ENCODE measurements at regions not wholly inside any gene's neighbourhood (a gene's known extent, or its start where the extent isn't known, plus 50 kb on each side); places are given as distances from the start of the nearest gene placed in this dataset.
"Not testable (repeated sequence)": the region's sequence is repeated elsewhere in the genome, so short reads cannot be mapped to it uniquely, and the experiment has no call there.

GRCh38 chr7:67489881-67490280 lies 493.2 kb downstream of the TYW1 start:
- Mint-ChIP-seq H3K9me3 (peaks cover 16% of the 10 kb centered on the region), H3K36me3 (ENCODE audit: low read depth) (no peaks in the 10 kb centered on the region), H3K27me3 (ENCODE audit: low read depth) (no peaks in the 10 kb centered on the region), H3K4me1 (ENCODE audit: low read depth) (no peaks in the 10 kb centered on the region), H3K4me3 (no peak overlapping the region), H3K27ac (no peak overlapping the region)
- no peak for DNase-seq (ENCODE audit: low spot score)

DNA sequence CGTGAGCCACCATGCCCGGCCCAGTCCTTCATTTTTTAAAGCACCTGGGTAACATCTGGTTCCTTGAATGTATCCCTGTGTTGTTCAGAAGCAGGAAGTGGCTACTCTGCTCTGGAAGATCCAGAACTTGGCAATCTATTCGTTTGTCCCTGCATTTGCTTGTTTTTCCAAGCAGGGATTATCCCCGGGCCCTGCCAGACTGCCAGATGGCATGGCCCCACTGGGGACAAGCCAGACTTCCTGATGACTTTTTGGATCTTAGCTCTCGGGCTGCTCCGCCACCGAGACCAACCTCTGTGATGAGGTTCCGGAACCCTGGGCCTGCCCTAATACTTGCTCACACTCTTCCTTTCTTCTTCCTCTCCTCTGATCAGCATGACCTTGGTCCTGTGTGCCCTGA lies 496.7 kb downstream of the TYW1 start:
- no peaks in the 10 kb centered on the region for H3K36me3 Mint-ChIP-seq (ENCODE audit: low read depth)
- peaks cover 38% of the 10 kb centered on the region for H3K9me3 Mint-ChIP-seq
- no peak overlapping the region for H3K27ac Mint-ChIP-seq
- no peak for DNase-seq (ENCODE audit: low spot score)
- no peaks in the 10 kb centered on the region for H3K27me3 Mint-ChIP-seq (ENCODE audit: low read depth)
- H3K4me1 Mint-ChIP-seq (ENCODE audit: low read depth): no peaks in the 10 kb centered on the region
- no peak overlapping the region for H3K4me3 Mint-ChIP-seq

- Mint-ChIP-seq H3K27me3 (ENCODE audit: low read depth) (no peaks in the 10 kb centered on the region), H3K27ac (no peak overlapping the region), H3K4me3 (no peak overlapping the region), H3K9me3 (peaks cover 47% of the 10 kb centered on the region), H3K36me3 (ENCODE audit: low read depth) (no peaks in the 10 kb centered on the region), H3K4me1 (ENCODE audit: low read depth) (no peaks in the 10 kb centered on the region)
- no peak for DNase-seq (ENCODE audit: low spot score)
Observed at GRCh38 chr7:67496589-67496988, 500.0 kb downstream of the TYW1 start.

GRCh38 chr7:67497914-67498313 lies 501.3 kb downstream of the TYW1 start:
- H3K27ac Mint-ChIP-seq; H3K36me3 Mint-ChIP-seq (ENCODE audit: low read depth); H3K4me1 Mint-ChIP-seq (ENCODE audit: low read depth); DNase-seq (ENCODE audit: low spot score); H3K27me3 Mint-ChIP-seq (ENCODE audit: low read depth); H3K4me3 Mint-ChIP-seq: not testable (repeated sequence)
- peaks cover 47% of the 10 kb centered on the region for H3K9me3 Mint-ChIP-seq

DNA sequence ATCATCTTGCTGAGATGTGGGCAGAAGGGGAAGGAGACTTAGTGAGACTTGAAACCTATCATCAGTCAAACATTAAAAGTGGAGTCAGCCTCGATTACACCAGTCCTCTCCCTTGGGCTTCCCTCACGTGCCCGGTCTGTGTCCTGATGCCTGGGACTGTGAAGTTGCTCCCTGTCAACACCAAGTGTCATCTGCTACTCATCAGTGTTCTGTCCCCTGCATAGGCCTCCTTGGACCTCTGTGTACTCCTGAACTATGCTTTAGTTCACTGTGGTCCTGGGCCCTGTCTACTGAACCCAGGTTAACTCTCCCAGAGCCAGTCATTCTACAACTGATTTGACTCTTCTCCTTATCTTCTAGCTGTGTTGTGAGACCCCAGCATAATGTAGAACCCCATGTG lies 506.3 kb downstream of the TYW1 start:
- H3K27me3 Mint-ChIP-seq (ENCODE audit: low read depth): no peaks in the 10 kb centered on the region
- no peak overlapping the region for H3K4me3 Mint-ChIP-seq
- H3K9me3 Mint-ChIP-seq: peaks cover 30% of the 10 kb centered on the region
- no peaks in the 10 kb centered on the region for H3K36me3 Mint-ChIP-seq (ENCODE audit: low read depth)
- DNase-seq (ENCODE audit: low spot score): no peak
- no peak overlapping the region for H3K27ac Mint-ChIP-seq
- no peaks in the 10 kb centered on the region for H3K4me1 Mint-ChIP-seq (ENCODE audit: low read depth)

- Mint-ChIP-seq H3K4me1 (ENCODE audit: low read depth) (no peaks in the 10 kb centered on the region), H3K9me3 (peaks cover 25% of the 10 kb centered on the region), H3K27ac (no peak overlapping the region), H3K36me3 (ENCODE audit: low read depth) (no peaks in the 10 kb centered on the region), H3K4me3 (no peak overlapping the region), H3K27me3 (ENCODE audit: low read depth) (no peaks in the 10 kb centered on the region)
- DNase-seq (ENCODE audit: low spot score): no peak
Observed at GRCh38 chr7:67505449-67505848, 508.8 kb downstream of the TYW1 start.

- no peaks in the 10 kb centered on the region for H3K4me1 Mint-ChIP-seq (ENCODE audit: low read depth)
- peaks cover 34% of the 10 kb centered on the region for H3K9me3 Mint-ChIP-seq
- H3K27me3 Mint-ChIP-seq (ENCODE audit: low read depth): no peaks in the 10 kb centered on the region
- no peak overlapping the region for H3K4me3 Mint-ChIP-seq
- no peak overlapping the region for H3K27ac Mint-ChIP-seq
- DNase-seq (ENCODE audit: low spot score): no peak
- no peaks in the 10 kb centered on the region for H3K36me3 Mint-ChIP-seq (ENCODE audit: low read depth)
Observed at GRCh38 chr7:67512481-67512880, 515.8 kb downstream of the TYW1 start.

DNA sequence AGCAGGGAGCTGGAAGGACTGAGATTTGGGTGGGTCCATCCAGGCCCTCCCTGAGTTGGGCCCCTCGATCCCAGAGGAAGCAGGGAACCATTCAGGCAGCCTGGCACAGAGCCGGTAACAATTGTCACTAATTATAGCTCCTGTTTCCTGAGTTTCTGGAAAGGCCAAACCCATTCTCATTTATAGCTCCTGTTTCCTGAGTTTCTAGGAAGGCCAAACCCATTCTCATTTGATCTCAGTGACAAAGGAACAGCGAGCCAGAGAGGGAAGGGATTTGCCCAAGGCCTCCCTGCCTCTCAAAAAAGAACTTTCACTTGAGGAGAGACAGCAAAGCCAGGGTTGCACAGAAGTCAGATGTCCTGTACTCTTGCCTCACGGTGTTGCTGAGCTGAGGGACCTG lies 521.9 kb downstream of the TYW1 start:
- no peak overlapping the region for H3K27ac Mint-ChIP-seq
- H3K36me3 Mint-ChIP-seq (ENCODE audit: low read depth): no peaks in the 10 kb centered on the region
- H3K27me3 Mint-ChIP-seq (ENCODE audit: low read depth): no peaks in the 10 kb centered on the region
- H3K9me3 Mint-ChIP-seq: peaks cover 26% of the 10 kb centered on the region
- no peak overlapping the region for H3K4me3 Mint-ChIP-seq
- H3K4me1 Mint-ChIP-seq (ENCODE audit: low read depth): no peaks in the 10 kb centered on the region
- DNase-seq (ENCODE audit: low spot score): no peak

GRCh38 chr7:67519171-67519570 lies 522.5 kb downstream of the TYW1 start:
- H3K4me1 Mint-ChIP-seq (ENCODE audit: low read depth): no peaks in the 10 kb centered on the region
- no peak for DNase-seq (ENCODE audit: low spot score)
- peaks cover 26% of the 10 kb centered on the region for H3K9me3 Mint-ChIP-seq
- H3K36me3 Mint-ChIP-seq (ENCODE audit: low read depth): no peaks in the 10 kb centered on the region
- H3K27ac Mint-ChIP-seq: no peak overlapping the region
- no peak overlapping the region for H3K4me3 Mint-ChIP-seq
- H3K27me3 Mint-ChIP-seq (ENCODE audit: low read depth): no peaks in the 10 kb centered on the region

- Mint-ChIP-seq H3K9me3 (peaks cover 25% of the 10 kb centered on the region), H3K36me3 (ENCODE audit: low read depth) (no peaks in the 10 kb centered on the region), H3K4me1 (ENCODE audit: low read depth) (no peaks in the 10 kb centered on the region), H3K27me3 (ENCODE audit: low read depth) (no peaks in the 10 kb centered on the region), H3K4me3 (no peak overlapping the region), H3K27ac (no peak overlapping the region)
- DNase-seq (ENCODE audit: low spot score): no peak
Observed at GRCh38 chr7:67522504-67522903, 525.9 kb downstream of the TYW1 start.

DNA sequence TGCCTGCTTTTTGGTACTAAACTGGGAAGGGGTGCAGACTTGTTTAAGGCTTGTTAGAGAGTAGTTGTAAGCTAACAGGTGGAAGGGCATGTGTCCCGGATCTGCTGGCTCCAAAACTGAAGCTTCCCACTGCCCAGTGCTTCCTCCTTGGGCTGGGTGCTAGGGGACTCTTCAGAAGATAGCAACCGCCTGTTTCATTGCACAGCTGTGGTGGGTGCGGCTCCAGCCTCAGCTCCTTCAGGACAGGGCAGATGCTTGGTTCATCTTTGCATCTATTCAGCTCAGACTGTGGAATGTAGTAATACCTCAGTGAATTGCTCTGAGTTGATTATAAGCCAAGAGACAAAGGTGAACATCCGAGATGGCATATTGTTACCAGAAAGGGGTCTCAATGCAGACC lies 527.1 kb downstream of the TYW1 start:
- no peak overlapping the region for H3K27ac Mint-ChIP-seq
- no peak for DNase-seq (ENCODE audit: low spot score)
- H3K36me3 Mint-ChIP-seq (ENCODE audit: low read depth): no peaks in the 10 kb centered on the region
- H3K9me3 Mint-ChIP-seq: peaks cover 34% of the 10 kb centered on the region
- no peak overlapping the region for H3K4me3 Mint-ChIP-seq
- H3K4me1 Mint-ChIP-seq (ENCODE audit: low read depth): no peaks in the 10 kb centered on the region
- no peaks in the 10 kb centered on the region for H3K27me3 Mint-ChIP-seq (ENCODE audit: low read depth)

DNA sequence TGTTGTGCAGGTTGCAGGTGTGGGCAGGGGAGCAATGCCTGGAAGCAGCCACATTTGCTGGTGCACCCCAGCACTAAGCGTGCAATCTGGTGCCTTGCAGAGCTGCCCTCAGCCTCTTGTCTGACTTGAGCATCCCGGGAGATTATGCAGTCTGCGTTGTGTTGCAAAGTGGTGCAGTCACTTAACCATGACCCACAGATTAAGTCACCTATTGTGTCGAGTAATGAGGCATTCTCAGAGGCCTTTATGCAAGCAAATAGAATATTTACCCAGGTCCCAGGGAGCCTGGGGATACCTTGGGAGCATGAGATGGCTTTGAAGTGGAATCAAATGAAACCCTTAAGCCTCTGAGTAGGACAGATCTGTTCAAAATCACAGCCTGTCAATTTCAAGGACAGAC lies 529.0 kb downstream of the TYW1 start:
- no peak for DNase-seq (ENCODE audit: low spot score)
- Mint-ChIP-seq H3K4me3 (no peak overlapping the region), H3K27ac (no peak overlapping the region), H3K9me3 (peaks cover 32% of the 10 kb centered on the region), H3K27me3 (ENCODE audit: low read depth) (no peaks in the 10 kb centered on the region), H3K36me3 (ENCODE audit: low read depth) (no peaks in the 10 kb centered on the region), H3K4me1 (ENCODE audit: low read depth) (no peaks in the 10 kb centered on the region)

GRCh38 chr7:67535241-67535989 lies 538.8 kb downstream of the TYW1 start:
- H3K4me1 Mint-ChIP-seq (ENCODE audit: low read depth): no peaks in the 10 kb centered on the region
- H3K4me3 Mint-ChIP-seq: no peak overlapping the region
- peaks cover 18% of the 10 kb centered on the region for H3K9me3 Mint-ChIP-seq
- H3K36me3 Mint-ChIP-seq (ENCODE audit: low read depth): no peaks in the 10 kb centered on the region
- no peak for DNase-seq (ENCODE audit: low spot score)
- H3K27ac Mint-ChIP-seq: no peak overlapping the region
- H3K27me3 Mint-ChIP-seq (ENCODE audit: low read depth): no peaks in the 10 kb centered on the region

GRCh38 chr7:67542916-67543315 lies 546.3 kb downstream of the TYW1 start:
- H3K27ac Mint-ChIP-seq: no peak overlapping the region
- no peaks in the 10 kb centered on the region for H3K36me3 Mint-ChIP-seq (ENCODE audit: low read depth)
- peaks cover 23% of the 10 kb centered on the region for H3K9me3 Mint-ChIP-seq
- H3K4me3 Mint-ChIP-seq: no peak overlapping the region
- H3K27me3 Mint-ChIP-seq (ENCODE audit: low read depth): no peaks in the 10 kb centered on the region
- no peak for DNase-seq (ENCODE audit: low spot score)
- H3K4me1 Mint-ChIP-seq (ENCODE audit: low read depth): no peaks in the 10 kb centered on the region
